Cardiac fibroblast (primary cell): ENCODE measurements at regions not wholly inside any gene's neighbourhood (a gene's known extent, or its start where the extent isn't known, plus 50 kb on each side); places are given as distances from the start of the nearest gene placed in this dataset.

ENCODE experiments used
- DNase-seq, 2 donors: peaks; one replicate each; pipeline versions ENCODE4 v3.0.0 to v3.0.0-alpha.2; 2010; ENCODE audit warnings: low read depth in 2 of 2
- H3K4me3 ChIP-seq, 2 donors: replicated peaks in 1 of 2; 1 replicate in 1 of 2; 2 replicates in 1 of 2; pipeline ENCODE4 v1.5.1; 2011; ENCODE audit warnings: low read depth in 2 of 2, low read length in 2 of 2, mild to moderate bottlenecking in 2 of 2, moderate library complexity in 1 of 2
- CTCF ChIP-seq: IDR thresholded peaks from one replicate; pipeline ENCODE4 v1.5.1; 2011; ENCODE audit warnings: low read depth, mild to moderate bottlenecking, low read length, inconsistent platforms

DNA sequence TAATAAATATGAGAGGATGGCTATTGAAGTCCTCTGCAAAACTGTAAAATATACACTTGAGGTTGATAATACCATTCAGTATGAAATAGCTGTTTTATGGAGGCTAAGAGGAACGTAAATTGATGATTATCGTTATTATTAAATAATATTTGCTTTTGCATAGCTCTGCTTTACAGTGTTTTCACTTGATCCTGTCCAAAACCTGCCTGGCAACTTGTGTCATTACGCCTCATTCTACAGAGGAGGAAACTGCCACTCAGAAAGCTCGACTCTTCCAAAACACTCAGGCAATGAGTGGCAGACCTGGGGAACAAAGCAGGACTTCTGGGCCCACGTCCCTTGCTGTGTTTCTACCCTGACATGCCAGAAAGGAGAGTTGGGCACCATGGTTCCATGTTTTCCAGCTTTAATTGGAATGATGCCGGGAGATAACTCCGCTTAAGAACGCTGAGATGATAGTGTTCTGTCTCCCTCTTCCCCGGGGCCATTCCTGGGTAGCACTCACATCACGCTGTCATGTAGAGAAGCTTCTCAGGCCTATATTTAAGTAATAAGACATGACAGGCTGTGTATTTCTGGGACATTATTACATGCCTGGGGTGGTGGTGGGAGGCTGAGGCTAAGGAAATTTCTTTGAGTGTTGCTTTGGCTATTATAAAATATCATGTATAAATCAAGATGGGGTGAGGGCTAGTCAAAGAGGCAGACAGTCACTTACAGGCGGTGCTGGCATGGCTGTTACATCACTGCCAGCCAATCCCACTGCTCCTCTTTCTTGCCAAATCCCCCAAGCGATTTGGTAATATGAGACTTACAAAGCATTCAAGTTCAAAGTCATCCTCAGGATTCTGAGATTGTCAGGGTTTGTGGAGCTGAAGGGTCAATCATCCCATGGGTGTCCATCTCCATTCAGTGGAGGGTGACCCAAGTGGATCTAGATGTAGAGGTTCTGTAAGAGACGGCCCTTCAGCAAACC, 501.7 kb downstream of the INSC start:
- H3K4me3 ChIP-seq, result no peak overlapping the region
- no peak for DNase-seq
- TF ChIP-seq CTCF, result no peak

DNA sequence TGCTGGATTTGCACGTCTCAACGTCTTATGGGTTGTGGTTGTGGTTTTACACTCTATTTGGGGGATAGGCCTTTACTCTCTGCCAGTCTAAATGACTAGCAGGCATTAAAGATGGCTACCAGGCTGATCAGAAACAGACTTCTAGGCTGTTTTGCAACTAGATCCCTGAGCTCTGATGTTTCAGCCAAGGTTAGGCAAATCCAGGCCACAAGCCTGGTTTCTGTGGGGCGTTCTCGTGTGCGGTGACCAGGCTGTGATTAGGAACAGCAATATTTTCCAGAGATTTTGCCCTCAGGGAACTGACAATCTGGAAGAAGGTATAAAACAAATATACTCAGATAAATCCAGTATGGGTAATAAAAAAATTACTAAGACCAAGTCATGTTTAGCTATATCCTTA, 502.4 kb downstream of the INSC start:
- TF ChIP-seq CTCF, result no peak
- DNase-seq, result no peak
- no peak overlapping the region for H3K4me3 ChIP-seq

DNA sequence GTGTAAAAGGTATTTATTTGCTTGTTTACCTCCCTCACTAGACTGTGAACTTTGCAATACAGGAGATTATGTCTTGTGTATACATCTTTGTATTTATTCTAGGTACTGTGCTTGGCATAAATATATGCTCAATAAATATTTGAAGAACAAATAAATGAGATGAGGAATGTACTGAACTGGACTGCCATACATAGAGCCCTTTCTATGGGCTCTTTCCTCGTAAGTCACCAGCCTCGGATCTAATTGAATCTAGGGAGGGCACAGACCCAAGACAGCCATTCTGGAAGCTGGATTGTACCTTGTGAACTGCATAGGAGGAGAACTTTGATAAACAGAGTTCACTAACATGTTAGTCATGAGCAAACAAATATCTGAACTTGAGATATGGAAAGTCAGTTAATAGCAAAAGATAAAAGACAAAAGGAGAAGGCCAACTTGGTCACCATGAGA, 503.9 kb downstream of the INSC start:
- no peak for TF ChIP-seq CTCF
- DNase-seq, result no peak
- no peak overlapping the region for H3K4me3 ChIP-seq

GRCh38 chr11:15621565-15621964, 506.8 kb downstream of the INSC start:
- no peak for DNase-seq
- TF ChIP-seq CTCF, result no peak
- no peak overlapping the region for H3K4me3 ChIP-seq

DNA sequence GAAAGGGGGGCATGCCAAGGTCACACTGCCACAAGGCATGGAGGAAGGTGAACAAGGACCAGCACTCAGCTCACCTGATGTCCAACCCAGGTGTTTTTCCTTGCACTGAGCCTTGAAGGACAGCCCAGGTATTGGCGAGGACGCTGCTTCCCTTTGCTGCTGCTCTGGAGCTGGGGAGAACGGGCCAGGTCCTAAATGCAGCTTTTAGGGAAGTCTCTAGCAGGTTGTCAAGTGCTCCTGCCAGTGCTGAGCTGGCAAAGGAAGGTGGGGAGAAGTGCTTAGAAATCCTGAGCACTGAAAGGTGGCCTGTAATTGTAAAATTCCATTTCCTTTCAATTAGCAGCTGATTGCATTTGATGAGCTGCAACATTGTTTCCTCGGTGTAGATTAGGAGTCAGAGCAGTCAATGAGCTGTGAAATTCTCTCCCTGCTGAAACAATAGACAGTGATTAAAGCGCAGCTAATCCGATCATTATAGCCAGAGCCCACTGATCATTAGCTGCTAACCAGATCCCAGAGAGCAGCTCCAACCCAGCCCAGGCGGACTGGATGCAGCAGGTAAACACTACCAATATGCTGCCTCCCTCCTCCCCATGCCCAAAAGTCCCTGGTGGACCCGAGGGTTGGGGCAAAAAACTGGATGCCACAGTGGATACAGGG, 507.6 kb downstream of the INSC start:
- no peak overlapping the region for H3K4me3 ChIP-seq
- DNase-seq, result no peak
- TF ChIP-seq CTCF, result no peak

- no peak for TF ChIP-seq CTCF
- no peak overlapping the region for H3K4me3 ChIP-seq
- DNase-seq, result no peak
Observed at GRCh38 chr11:15624701-15625100, 510.0 kb downstream of the INSC start.
